ENCODE measurements at regions not wholly inside any gene's neighbourhood (a gene's known extent, or its start where the extent isn't known, plus 50 kb on each side); places are given as distances from the start of the nearest gene placed in this dataset.

DNA sequence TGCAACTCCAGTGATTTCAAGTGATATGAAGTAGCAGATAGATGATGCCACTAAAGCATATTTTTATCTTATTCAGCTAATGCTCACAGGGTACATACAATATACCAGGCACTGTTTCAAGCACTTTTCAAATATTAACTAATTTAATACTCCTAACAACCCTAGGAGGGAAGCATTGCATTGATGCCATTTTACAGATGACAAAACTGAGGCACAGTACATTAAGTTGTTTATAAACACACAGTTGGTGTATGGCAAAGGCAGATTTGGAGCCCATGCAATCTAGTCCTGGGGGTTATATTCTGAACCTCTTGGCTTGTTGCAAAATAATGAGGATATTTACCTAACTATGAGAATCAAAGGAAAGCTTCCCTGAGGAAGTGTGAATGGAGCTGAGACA is 371.0 kb downstream of the SFMBT2 start:
- no peak overlapping the region for H3K4me2 ChIP-seq (ENCODE audit: insufficient read depth, low read length)
- in situ Hi-C loops (cut with MboI): no loop called here
- H3K9me3 ChIP-seq (replicated peaks; ENCODE audit: control insufficient read depth, insufficient read depth, low read depth, low read length): no peaks in the 10 kb centered on the region
- no peaks in the 10 kb centered on the region for H3K27me3 ChIP-seq (ENCODE audit: control insufficient read depth in 2 of 2, insufficient read depth in 2 of 2, low read length in 2 of 2)
- FAIRE-seq (no peak), DNase-seq (ENCODE audit: extremely low read depth in 1 of 4, low spot score in 3 of 4) (no peak), ATAC-seq (no peak)
- no peaks in the 10 kb centered on the region for H4K20me1 ChIP-seq (replicated peaks; ENCODE audit: control insufficient read depth, insufficient read depth, low read length)
- TF ChIP-seq BCOR (IDR thresholded peaks at IDR 0.05) (peak; percentile 54; the same call in 1 of the 2 replicates), SIRT6 (IDR thresholded peaks at IDR 0.05; ENCODE audit: low read depth, low read length) (no peak), SIX5 (IDR thresholded peaks at IDR 0.05; ENCODE audit: borderline replicate concordance in 1 of 2, insufficient read depth in 1 of 2, low read depth in 1 of 2, low read length in 2 of 2) (no peak), RBM25 (IDR thresholded peaks at IDR 0.05; ENCODE audit: low read depth, low read length, severe bottlenecking) (peak; percentile 96), ARHGAP35 (IDR thresholded peaks at IDR 0.05; ENCODE audit: partially characterized antibody) (no peak), ZFX (CRISPR knock-in tag; IDR thresholded peaks at IDR 0.05) (no peak), POLR3A (IDR thresholded peaks at IDR 0.05; ENCODE audit: borderline replicate concordance, extremely low read depth, insufficient read depth, insufficient read length) (no peak), PHTF2 (CRISPR knock-in tag; IDR thresholded peaks at IDR 0.05) (no peak), ATF1 (CRISPR knock-in tag; IDR thresholded peaks at IDR 0.05) (no peak), ATF1 (tag; IDR thresholded peaks at IDR 0.05) (no peak), KDM1A (IDR thresholded peaks at IDR 0.05) (0 out of 4 replicates have a peak, but pooled peaks have one; percentile 21 to 28), ZC3H4 (CRISPR knock-in tag; IDR thresholded peaks at IDR 0.05; ENCODE audit: borderline replicate concordance) (no peak)
- TF ChIP-seq, protein P1, sequence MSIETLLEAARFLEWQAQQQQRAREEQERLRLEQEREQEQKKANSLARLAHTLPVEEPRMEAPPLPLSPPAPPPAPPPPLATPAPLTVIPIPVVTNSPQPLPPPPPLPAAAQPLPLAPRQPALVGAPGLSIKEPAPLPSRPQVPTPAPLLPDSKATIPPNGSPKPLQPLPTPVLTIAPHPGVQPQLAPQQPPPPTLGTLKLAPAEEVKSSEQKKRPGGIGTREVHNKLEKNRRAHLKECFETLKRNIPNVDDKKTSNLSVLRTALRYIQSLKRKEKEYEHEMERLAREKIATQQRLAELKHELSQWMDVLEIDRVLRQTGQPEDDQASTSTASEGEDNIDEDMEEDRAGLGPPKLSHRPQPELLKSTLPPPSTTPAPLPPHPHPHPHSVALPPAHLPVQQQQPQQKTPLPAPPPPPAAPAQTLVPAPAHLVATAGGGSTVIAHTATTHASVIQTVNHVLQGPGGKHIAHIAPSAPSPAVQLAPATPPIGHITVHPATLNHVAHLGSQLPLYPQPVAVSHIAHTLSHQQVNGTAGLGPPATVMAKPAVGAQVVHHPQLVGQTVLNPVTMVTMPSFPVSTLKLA (conservative IDR thresholded peaks at IDR 0.05): no peak
- TF ChIP-seq, protein P2, sequence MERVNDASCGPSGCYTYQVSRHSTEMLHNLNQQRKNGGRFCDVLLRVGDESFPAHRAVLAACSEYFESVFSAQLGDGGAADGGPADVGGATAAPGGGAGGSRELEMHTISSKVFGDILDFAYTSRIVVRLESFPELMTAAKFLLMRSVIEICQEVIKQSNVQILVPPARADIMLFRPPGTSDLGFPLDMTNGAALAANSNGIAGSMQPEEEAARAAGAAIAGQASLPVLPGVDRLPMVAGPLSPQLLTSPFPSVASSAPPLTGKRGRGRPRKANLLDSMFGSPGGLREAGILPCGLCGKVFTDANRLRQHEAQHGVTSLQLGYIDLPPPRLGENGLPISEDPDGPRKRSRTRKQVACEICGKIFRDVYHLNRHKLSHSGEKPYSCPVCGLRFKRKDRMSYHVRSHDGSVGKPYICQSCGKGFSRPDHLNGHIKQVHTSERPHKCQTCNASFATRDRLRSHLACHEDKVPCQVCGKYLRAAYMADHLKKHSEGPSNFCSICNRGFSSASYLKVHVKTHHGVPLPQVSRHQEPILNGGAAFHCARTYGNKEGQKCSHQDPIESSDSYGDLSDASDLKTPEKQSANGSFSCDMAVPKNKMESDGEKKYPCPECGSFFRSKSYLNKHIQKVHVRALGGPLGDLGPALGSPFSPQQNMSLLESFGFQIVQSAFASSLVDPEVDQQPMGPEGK (CRISPR knock-in tag; IDR thresholded peaks at IDR 0.05; ENCODE audit: borderline replicate concordance): no peak
- no peak overlapping the region for H3K9ac ChIP-seq (ENCODE audit: insufficient read depth in 1 of 2, low read depth in 2 of 2, low read length in 2 of 2)
- H3K36me3 ChIP-seq (ENCODE audit: control insufficient read depth, insufficient read depth, low read length): no peaks in the 10 kb centered on the region
- H3K4me3 ChIP-seq: no peak overlapping the region
- intact Hi-C loops (cut with micrococcal nuclease): no loop called here
- H2AFZ ChIP-seq (ENCODE audit: low read depth, low read length): no peak overlapping the region
- no peaks in the 10 kb centered on the region for H3K79me2 ChIP-seq (ENCODE audit: control insufficient read depth, insufficient read depth, low read length)
- no peaks in the 10 kb centered on the region for H3K9me1 ChIP-seq (ENCODE audit: control insufficient read depth, insufficient read depth, low read length)
- ChIA-PET POLR2A (interaction anchor here (0.6 to 0.8 kb wide), 2 partner anchors 9 to 943 kb away, joined by 3 read pairs; no protein-coding TSS in a partner anchor), CTCF (ENCODE audit: low intra/inter-chr PET ratio) (no interaction called here)
- peaks cover 13 to 17% of the 10 kb centered on the region in 2 experiments; a peak in 4 of 5 replicates for H3K4me1 ChIP-seq (replicated peaks in 1 of 2; ENCODE audit: control insufficient read depth in 2 of 2, insufficient read depth in 2 of 2, low read length in 2 of 2)
- no peak overlapping the region for H3K27ac ChIP-seq (ENCODE audit: extremely low read depth, low read depth, low read length)
- no TSS peak for BruUV-seq (replicated peaks)
